H1 (cell line): ENCODE measurements at regions not wholly inside any gene's neighbourhood (a gene's known extent, or its start where the extent isn't known, plus 50 kb on each side); places are given as distances from the start of the nearest gene placed in this dataset.

Source experiments
- CTCF ChIA-PET: fragments of 300-600 bp; sonication (Branson Sonifier 250); formaldehyde crosslinking; loops from one replicate; lab custom pipeline; 2021; ENCODE audit not compliant: partially characterized antibody; lab: Charles Lee
- POLR2A ChIA-PET: fragments of 300-600 bp; sonication (Branson Sonifier 250); formaldehyde crosslinking; loops from one replicate; lab custom pipeline; 2021; ENCODE audit warnings: inconsistent platforms; ENCODE audit not compliant: partially characterized antibody; lab: Charles Lee
- DNase-seq, 2 experiments: peaks; one replicate each; pipeline versions ENCODE4 v3.0.0 to v3.0.0-alpha.2; 2010 to 2022; ENCODE audit warnings: low spot score in 2 of 2, low read depth in 1 of 2, mixed read lengths in 1 of 2
- FAIRE-seq: peaks from 2 replicates; lab custom pipeline; 2011; peaks lifted over from hg19 to GRCh38; lab: Jason Lieb, UNC
- H2AFZ ChIP-seq: 2 replicates; pipeline ENCODE4 v1.8.1; 2012; ENCODE audit warnings: low read length, inconsistent platforms
- H2AK5ac ChIP-seq: 2 replicates; pipeline ENCODE4 v1.6.1; 2013; ENCODE audit warnings: low read depth, low read length
- H2BK120ac ChIP-seq: replicated peaks from 2 replicates; pipeline ENCODE3; 2013; ENCODE audit warnings: low read depth, low read length, inconsistent platforms
- H2BK12ac ChIP-seq: 2 replicates; pipeline ENCODE4 v1.6.1; 2013; ENCODE audit warnings: low read depth, low read length
- H2BK15ac ChIP-seq: 2 replicates; pipeline ENCODE4 v1.6.1; 2013; ENCODE audit warnings: low read length
- H2BK20ac ChIP-seq: 2 replicates; pipeline ENCODE4 v1.6.1; 2013; ENCODE audit warnings: low read length
- H2BK5ac ChIP-seq: 2 replicates; pipeline ENCODE4 v1.6.1; 2013; ENCODE audit warnings: low read depth, low read length
- H3K14ac ChIP-seq: 2 replicates; pipeline ENCODE4 v1.6.1; 2013; ENCODE audit warnings: inconsistent platforms; ENCODE audit not compliant: insufficient read length
- H3K18ac ChIP-seq: 2 replicates; pipeline ENCODE4 v1.6.1; 2013; ENCODE audit warnings: low read length; ENCODE audit errors: extremely low read depth
- H3K23ac ChIP-seq: 2 replicates; pipeline ENCODE4 v1.6.1; 2013; ENCODE audit warnings: inconsistent platforms; ENCODE audit not compliant: insufficient read length
- H3K23me2 ChIP-seq: 2 replicates; pipeline ENCODE4 v1.6.1; 2013; ENCODE audit warnings: low read depth, low read length
- H3K27ac ChIP-seq: 2 replicates; pipeline ENCODE4 v1.6.1; 2011; ENCODE audit warnings: low read depth, low read length, inconsistent platforms
- H3K27me3 ChIP-seq, 4 experiments: replicated peaks in 1 of 4; 1 replicate in 1 of 4; 2 replicates in 3 of 4; pipeline versions ENCODE4 v1.6.1 to v1.8.1; 2011 to 2013; ENCODE audit warnings: low read length in 3 of 4, mild to moderate bottlenecking in 3 of 4, inconsistent platforms in 2 of 4, mixed read lengths in 2 of 4, moderate library complexity in 1 of 4; ENCODE audit not compliant: control insufficient read depth in 3 of 4, insufficient read depth in 3 of 4; ENCODE audit errors: extremely low read depth in 1 of 4
- H3K36me3 ChIP-seq, 4 experiments: 2 replicates each; pipeline versions ENCODE4 v1.6.1 to v1.8.1; 2011 to 2013; ENCODE audit warnings: mild to moderate bottlenecking in 4 of 4, low read length in 3 of 4, moderate library complexity in 2 of 4, control low read depth in 1 of 4, inconsistent platforms in 1 of 4; ENCODE audit not compliant: insufficient read depth in 4 of 4, control insufficient read depth in 2 of 4
- H3K4ac ChIP-seq: replicated peaks from 2 replicates; pipeline ENCODE3; 2013; ENCODE audit warnings: low read length, low read depth, mixed read lengths, inconsistent platforms; ENCODE audit not compliant: insufficient read length
- H3K4me1 ChIP-seq, 4 experiments: replicated peaks in 1 of 4; 1 replicate in 1 of 4; 2 replicates in 3 of 4; pipeline versions ENCODE4 v1.6.1 to v1.8.1; 2011 to 2013; ENCODE audit warnings: low read length in 3 of 4, inconsistent platforms in 2 of 4, mixed read lengths in 1 of 4; ENCODE audit not compliant: insufficient read depth in 4 of 4, control insufficient read depth in 3 of 4
- H3K4me2 ChIP-seq, 2 experiments: 2 replicates each; pipeline versions ENCODE4 v1.6.1 to v1.8.1; 2011 to 2013; ENCODE audit warnings: low read depth in 2 of 2, low read length in 2 of 2, control low read depth in 1 of 2, inconsistent platforms in 1 of 2, mild to moderate bottlenecking in 1 of 2; ENCODE audit not compliant: insufficient read depth in 1 of 2
- H3K4me3 ChIP-seq, 4 experiments: fragments of 200-600, 300-600 bp in 1 of 4; sonication (generic), shearing (Covaris generic), sonication (Bioruptor Twin) in 1 of 4; 2 replicates each; pipeline versions ENCODE4 v1.5.1 to v1.8.1; 2011 to 2016; ENCODE audit warnings: low read length in 4 of 4, low read depth in 3 of 4, control low read depth in 2 of 4, inconsistent platforms in 2 of 4, mild to moderate bottlenecking in 2 of 4, mixed read lengths in 1 of 4, moderate library complexity in 1 of 4; ENCODE audit not compliant: insufficient read depth in 2 of 4; ENCODE audit errors: extremely low read depth in 1 of 4
- H3K56ac ChIP-seq: replicated peaks from 2 replicates; pipeline ENCODE3; 2013; ENCODE audit warnings: low read depth, mild to moderate bottlenecking, mixed read lengths, low read length, inconsistent platforms; ENCODE audit not compliant: insufficient read length
- H3K79me1 ChIP-seq: 2 replicates; pipeline ENCODE4 v1.6.1; 2013; ENCODE audit warnings: low read depth, low read length, control low read depth
- H3K79me2 ChIP-seq, 2 experiments: 2 replicates each; pipeline versions ENCODE4 v1.6.1 to v1.8.1; 2012 to 2013; ENCODE audit warnings: low read length in 2 of 2, mild to moderate bottlenecking in 2 of 2, inconsistent platforms in 1 of 2; ENCODE audit not compliant: insufficient read depth in 2 of 2, control insufficient read depth in 1 of 2
- H3K9ac ChIP-seq, 4 experiments: replicated peaks in 1 of 4; 1 replicate in 1 of 4; 2 replicates in 3 of 4; pipeline versions ENCODE4 v1.6.1 to v1.8.1; 2011 to 2013; ENCODE audit warnings: low read depth in 3 of 4, low read length in 3 of 4, control low read depth in 2 of 4, mild to moderate bottlenecking in 2 of 4, moderate library complexity in 2 of 4, inconsistent platforms in 1 of 4; ENCODE audit errors: extremely low read depth in 1 of 4
- H3K9me3 ChIP-seq, 2 experiments: 2 replicates each; pipeline versions ENCODE4 v1.6.1 to v1.8.1; 2012 to 2013; ENCODE audit warnings: mild to moderate bottlenecking in 2 of 2, moderate library complexity in 2 of 2, control low read depth in 1 of 2, inconsistent platforms in 1 of 2, low read depth in 1 of 2, low read length in 1 of 2, mixed read lengths in 1 of 2; ENCODE audit not compliant: insufficient read depth in 2 of 2
- H4K20me1 ChIP-seq, 2 experiments: replicated peaks in 1 of 2; 2 replicates each; pipeline versions ENCODE3 to v1.8.1; 2011 to 2013; ENCODE audit warnings: inconsistent platforms in 2 of 2, low read length in 2 of 2, mild to moderate bottlenecking in 1 of 2; ENCODE audit not compliant: insufficient read depth in 2 of 2, control insufficient read depth in 1 of 2
- H4K5ac ChIP-seq: 2 replicates; pipeline ENCODE4 v1.6.1; 2013; ENCODE audit warnings: low read length, low read depth, mixed read lengths, inconsistent platforms; ENCODE audit not compliant: insufficient read length
- H4K8ac ChIP-seq: 2 replicates; pipeline ENCODE4 v1.8.0; 2013; ENCODE audit warnings: mild to moderate bottlenecking, moderate library complexity, low read length, inconsistent platforms; ENCODE audit not compliant: insufficient read depth; ENCODE audit errors: extremely low read depth
- H4K91ac ChIP-seq: replicated peaks from 2 replicates; pipeline ENCODE3; 2013; ENCODE audit warnings: low read length, mixed read lengths, inconsistent platforms; ENCODE audit not compliant: insufficient read length
- NRF1 ChIP-seq: IDR thresholded peaks from 2 replicates; pipeline ENCODE4 v1.6.1; 2011; ENCODE audit warnings: mild to moderate bottlenecking, low read depth, low read length, improper control_type of control experiment
- WGBS, 2 experiments: shearing (Covaris generic) in 1 of 2; methylation state at CpG; one replicate each; pipeline versions ENCODE4 v1.1.6 to v1.1.7; 2013 to 2015; ENCODE audit warnings: low lambda C conversion rate in 2 of 2, mixed read lengths in 2 of 2, inconsistent platforms in 1 of 2, low coverage in 1 of 2, missing lambda C conversion rate in 1 of 2; ENCODE audit not compliant: insufficient replicate concordance in 2 of 2, insufficient coverage in 1 of 2, insufficient read length in 1 of 2; ENCODE audit errors: extremely low coverage in 1 of 2, missing lambda C conversion rate in 1 of 2; 5-methylcytosine and 5-hydroxymethylcytosine counted together

GRCh38 chr15:58322253-58322652 lies 109.5 kb upstream of the LIPC start:
- no peak overlapping the region for H3K27ac ChIP-seq
- no peak overlapping the region for H3K56ac ChIP-seq
- no peak overlapping the region for H3K4me2 ChIP-seq
- H4K5ac ChIP-seq, result no peak overlapping the region
- no peaks in the 10 kb centered on the region for H3K23me2 ChIP-seq
- no peak overlapping the region for H2AK5ac ChIP-seq
- H3K18ac ChIP-seq, result no peak overlapping the region
- CTCF ChIA-PET, result no interaction called here
- H3K4ac ChIP-seq, result no peak overlapping the region
- H2BK15ac ChIP-seq, result no peak overlapping the region
- H4K91ac ChIP-seq, result no peak overlapping the region
- H3K4me1 ChIP-seq, result no peaks in the 10 kb centered on the region
- 73% methylated on average over 3 of the region's 3 CpGs; no CpG with 5 or more reads in 1 of the 2 experiments for WGBS, 2 experiments
- H3K14ac ChIP-seq, result no peak overlapping the region
- POLR2A ChIA-PET, result no interaction called here
- DNase-seq (no peak), FAIRE-seq (no peak)
- no peak overlapping the region for H2BK12ac ChIP-seq
- no peak overlapping the region for H3K4me3 ChIP-seq
- no peaks in the 10 kb centered on the region for H3K36me3 ChIP-seq
- H3K27me3 ChIP-seq, result no peaks in the 10 kb centered on the region
- no peak overlapping the region for H2BK120ac ChIP-seq
- no peaks in the 10 kb centered on the region for H3K9me3 ChIP-seq
- no peaks in the 10 kb centered on the region for H3K79me2 ChIP-seq
- H2BK5ac ChIP-seq, result no peak overlapping the region
- no peak overlapping the region for H3K9ac ChIP-seq
- H2BK20ac ChIP-seq, result no peak overlapping the region
- no peak overlapping the region for H3K23ac ChIP-seq
- H4K8ac ChIP-seq, result no peak overlapping the region
- H2AFZ ChIP-seq, result no peak overlapping the region
- no peaks in the 10 kb centered on the region for H4K20me1 ChIP-seq
- H3K79me1 ChIP-seq, result no peaks in the 10 kb centered on the region
- TF ChIP-seq NRF1, result no peak
